ENCODE measurements at regions not wholly inside any gene's neighbourhood (a gene's known extent, or its start where the extent isn't known, plus 50 kb on each side); places are given as distances from the start of the nearest gene placed in this dataset.

- H3K9me3 ChIP-seq (ENCODE audit: low read length) = no peaks in the 10 kb centered on the region
These were observed 75.7 kb upstream of the TBX3 start for GRCh38 chr12:114759635-114760034.

DNA sequence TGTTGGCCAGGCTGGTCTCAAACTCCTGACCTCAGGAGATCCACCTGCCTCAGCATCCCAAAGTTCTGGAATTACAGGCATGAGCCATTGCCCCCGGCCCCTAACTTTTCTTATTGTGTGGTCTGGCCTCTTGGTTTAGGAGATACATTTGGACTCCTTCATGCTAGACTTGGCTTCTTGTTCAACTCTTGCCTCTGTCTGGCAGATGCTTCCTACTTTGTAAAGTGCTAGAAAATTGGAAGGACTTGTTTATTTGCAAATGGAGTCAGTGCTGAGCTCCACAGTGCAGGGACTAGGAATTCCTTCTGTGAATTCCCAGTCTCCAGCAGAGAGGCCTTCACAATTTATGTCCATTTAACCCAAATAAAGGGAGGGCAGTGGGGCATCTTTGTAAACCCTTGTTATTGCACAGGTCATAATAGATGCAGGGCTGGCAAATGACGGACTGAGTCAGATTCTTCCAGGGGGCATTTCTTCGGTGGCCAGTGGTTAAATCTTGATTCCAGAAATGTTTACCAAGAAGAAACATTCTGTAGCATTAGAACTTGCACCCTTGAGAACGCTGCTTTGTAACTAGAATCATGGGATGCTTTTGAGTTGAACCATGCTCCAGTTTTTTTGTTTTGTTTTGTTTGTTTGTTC is 73.8 kb upstream of the TBX3 start:
- Histone ChIP-seq H3K36me3 (ENCODE audit: insufficient read depth, low read length) (no peaks in the 10 kb centered on the region), H3K4me3 (ENCODE audit: low read length) (no peak overlapping the region), H3K4me2 (ENCODE audit: low read length) (no peak overlapping the region), H2AFZ (ENCODE audit: low read depth, low read length) (no peak overlapping the region), H3K27ac (ENCODE audit: low read length) (no peak overlapping the region), H3K9me3 (ENCODE audit: low read length) (no peaks in the 10 kb centered on the region), H4K20me1 (ENCODE audit: insufficient read depth) (no peaks in the 10 kb centered on the region), H3K27me3 (ENCODE audit: insufficient read depth, low read depth, low read length) (no peaks in the 10 kb centered on the region), H3F3A (ENCODE audit: insufficient read depth, low read length, poor library complexity, severe bottlenecking) (no peaks in the 10 kb centered on the region), H3K9ac (ENCODE audit: low read length) (no peak overlapping the region), H3K9me2 (ENCODE audit: insufficient read depth, low read length) (no peaks in the 10 kb centered on the region), H3K79me2 (replicated peaks; ENCODE audit: insufficient read depth, low read length) (no peaks in the 10 kb centered on the region)
- TF ChIP-seq EZH2 (IDR thresholded peaks at IDR 0.05; ENCODE audit: borderline replicate concordance, insufficient read depth, low read length, poor library complexity, severe bottlenecking) (no peak), TAF1 (IDR thresholded peaks at IDR 0.05; ENCODE audit: low read depth) (no peak), EP300 (conservative IDR thresholded peaks at IDR 0.05; ENCODE audit: poor library complexity, severe bottlenecking) (no peak), POLR2AphosphoS5 (IDR thresholded peaks at IDR 0.05) (no peak), CTCF (IDR thresholded peaks at IDR 0.05; ENCODE audit: poor library complexity, severe bottlenecking) (no peak), SMC3 (conservative IDR thresholded peaks at IDR 0.05; ENCODE audit: poor library complexity) (no peak), RAD21 (conservative IDR thresholded peaks at IDR 0.05) (no peak)
- TF ChIP-seq, protein P1, sequence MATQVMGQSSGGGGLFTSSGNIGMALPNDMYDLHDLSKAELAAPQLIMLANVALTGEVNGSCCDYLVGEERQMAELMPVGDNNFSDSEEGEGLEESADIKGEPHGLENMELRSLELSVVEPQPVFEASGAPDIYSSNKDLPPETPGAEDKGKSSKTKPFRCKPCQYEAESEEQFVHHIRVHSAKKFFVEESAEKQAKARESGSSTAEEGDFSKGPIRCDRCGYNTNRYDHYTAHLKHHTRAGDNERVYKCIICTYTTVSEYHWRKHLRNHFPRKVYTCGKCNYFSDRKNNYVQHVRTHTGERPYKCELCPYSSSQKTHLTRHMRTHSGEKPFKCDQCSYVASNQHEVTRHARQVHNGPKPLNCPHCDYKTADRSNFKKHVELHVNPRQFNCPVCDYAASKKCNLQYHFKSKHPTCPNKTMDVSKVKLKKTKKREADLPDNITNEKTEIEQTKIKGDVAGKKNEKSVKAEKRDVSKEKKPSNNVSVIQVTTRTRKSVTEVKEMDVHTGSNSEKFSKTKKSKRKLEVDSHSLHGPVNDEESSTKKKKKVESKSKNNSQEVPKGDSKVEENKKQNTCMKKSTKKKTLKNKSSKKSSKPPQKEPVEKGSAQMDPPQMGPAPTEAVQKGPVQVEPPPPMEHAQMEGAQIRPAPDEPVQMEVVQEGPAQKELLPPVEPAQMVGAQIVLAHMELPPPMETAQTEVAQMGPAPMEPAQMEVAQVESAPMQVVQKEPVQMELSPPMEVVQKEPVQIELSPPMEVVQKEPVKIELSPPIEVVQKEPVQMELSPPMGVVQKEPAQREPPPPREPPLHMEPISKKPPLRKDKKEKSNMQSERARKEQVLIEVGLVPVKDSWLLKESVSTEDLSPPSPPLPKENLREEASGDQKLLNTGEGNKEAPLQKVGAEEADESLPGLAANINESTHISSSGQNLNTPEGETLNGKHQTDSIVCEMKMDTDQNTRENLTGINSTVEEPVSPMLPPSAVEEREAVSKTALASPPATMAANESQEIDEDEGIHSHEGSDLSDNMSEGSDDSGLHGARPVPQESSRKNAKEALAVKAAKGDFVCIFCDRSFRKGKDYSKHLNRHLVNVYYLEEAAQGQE (IDR thresholded peaks at IDR 0.05; ENCODE audit: borderline replicate concordance) = no peak

More at GRCh38 chr12:114759635-114760034, 75.7 kb upstream of the TBX3 start:
- H3K27ac ChIP-seq (ENCODE audit: low read length) = no peak overlapping the region
- no peak for TF ChIP-seq TAF1 (IDR thresholded peaks at IDR 0.05; ENCODE audit: low read depth)
- TF ChIP-seq RAD21 (conservative IDR thresholded peaks at IDR 0.05) = no peak
- TF ChIP-seq POLR2AphosphoS5 (IDR thresholded peaks at IDR 0.05) = no peak
- TF ChIP-seq, protein P1 (IDR thresholded peaks at IDR 0.05; ENCODE audit: borderline replicate concordance) = no peak
- TF ChIP-seq SMC3 (conservative IDR thresholded peaks at IDR 0.05; ENCODE audit: poor library complexity) = no peak
- TF ChIP-seq EZH2 (IDR thresholded peaks at IDR 0.05; ENCODE audit: borderline replicate concordance, insufficient read depth, low read length, poor library complexity, severe bottlenecking) = no peak
- no peak for TF ChIP-seq EP300 (conservative IDR thresholded peaks at IDR 0.05; ENCODE audit: poor library complexity, severe bottlenecking)
- no peak for TF ChIP-seq MXI1 (conservative IDR thresholded peaks at IDR 0.05; ENCODE audit: poor library complexity, severe bottlenecking)
- no peak for TF ChIP-seq CTCF (IDR thresholded peaks at IDR 0.05; ENCODE audit: poor library complexity, severe bottlenecking)
- no peak overlapping the region for H3K4me3 ChIP-seq (ENCODE audit: low read length)
- no peaks in the 10 kb centered on the region for H3K36me3 ChIP-seq (ENCODE audit: insufficient read depth, low read length)
- H3F3A ChIP-seq (ENCODE audit: insufficient read depth, low read length, poor library complexity, severe bottlenecking) = no peaks in the 10 kb centered on the region
- no peaks in the 10 kb centered on the region for H4K20me1 ChIP-seq (ENCODE audit: insufficient read depth)
- H3K79me2 ChIP-seq (replicated peaks; ENCODE audit: insufficient read depth, low read length) = no peaks in the 10 kb centered on the region
- H2AFZ ChIP-seq (ENCODE audit: low read depth, low read length) = no peak overlapping the region
- no peak overlapping the region for H3K9ac ChIP-seq (ENCODE audit: low read length)
- no peaks in the 10 kb centered on the region for H3K27me3 ChIP-seq (ENCODE audit: insufficient read depth, low read depth, low read length)
- no peak overlapping the region for H3K4me2 ChIP-seq (ENCODE audit: low read length)
- no peaks in the 10 kb centered on the region for H3K9me2 ChIP-seq (ENCODE audit: insufficient read depth, low read length)
